Prostate gland (tissue), 2 donors: ENCODE measurements at regions not wholly inside any gene's neighbourhood (a gene's known extent, or its start where the extent isn't known, plus 50 kb on each side); places are given as distances from the start of the nearest gene placed in this dataset.

Experiments
- DNase-seq: peaks from one replicate; pipeline ENCODE4 v3.0.0-alpha.2; 2019; ENCODE audit warnings: low spot score
- H3K27ac ChIP-seq, 2 donors: fragments of 200-600 bp; sonication (generic); 2 replicates each; pipeline ENCODE4 v1.5.1; 2017 to 2019
- H3K27me3 ChIP-seq: fragments of 200-600 bp; sonication (generic); replicated peaks from 2 replicates; pipeline ENCODE4 v1.5.1; 2019; ENCODE audit not compliant: insufficient read depth
- H3K36me3 ChIP-seq, 2 donors: fragments of 200-600 bp; sonication (generic); 1 replicate in 1 of 2; 2 replicates in 1 of 2; pipeline versions ENCODE4 v1.5.1 to v1.8.1; 2017 to 2019
- H3K4me1 ChIP-seq: fragments of 200-600 bp; sonication (generic); replicated peaks from 2 replicates; pipeline ENCODE4 v1.5.1; 2019
- H3K4me3 ChIP-seq, 2 donors: fragments of 200-600 bp; sonication (generic); 2 replicates each; pipeline ENCODE4 v1.5.1; 2017 to 2019
- H3K9me3 ChIP-seq: fragments of 200-600 bp; sonication (generic); 2 replicates; pipeline ENCODE4 v1.5.1; 2017
- POLR2A ChIP-seq: fragments of 450-650 bp; IDR thresholded peaks from one replicate; pipeline ENCODE4 v1.6.1; 2016; ENCODE audit warnings: antibody characterized with exemption, mild to moderate bottlenecking
- POLR2AphosphoS5 ChIP-seq: sonication (generic); formaldehyde crosslinking; IDR thresholded peaks from one replicate; pipeline ENCODE4 v1.6.1; 2017; ENCODE audit warnings: antibody characterized with exemption
- WGBS: methylation state at CpG from one replicate; pipeline ENCODE4 v1.1.5; 2018; 5-methylcytosine and 5-hydroxymethylcytosine counted together
- intact Hi-C: fragments of 100-400 bp; cut with DNase I; formaldehyde crosslinking; loops from one replicate; pipeline ENCODE4 v1.14.2; 2022
- TF ChIP-seq, protein P1 (sequence below), 4 experiments: fragments of 200-600 bp in 2 of 4; fragments of 450-650 bp in 2 of 4; sonication (generic) in 2 of 4; IDR thresholded peaks; 1 replicate in 3 of 4; 2 replicates in 1 of 4; pipeline ENCODE4 v1.5.1; 2016 to 2019; ENCODE audit warnings: antibody characterized with exemption in 4 of 4, mild to moderate bottlenecking in 2 of 4, moderate library complexity in 2 of 4

DNA sequence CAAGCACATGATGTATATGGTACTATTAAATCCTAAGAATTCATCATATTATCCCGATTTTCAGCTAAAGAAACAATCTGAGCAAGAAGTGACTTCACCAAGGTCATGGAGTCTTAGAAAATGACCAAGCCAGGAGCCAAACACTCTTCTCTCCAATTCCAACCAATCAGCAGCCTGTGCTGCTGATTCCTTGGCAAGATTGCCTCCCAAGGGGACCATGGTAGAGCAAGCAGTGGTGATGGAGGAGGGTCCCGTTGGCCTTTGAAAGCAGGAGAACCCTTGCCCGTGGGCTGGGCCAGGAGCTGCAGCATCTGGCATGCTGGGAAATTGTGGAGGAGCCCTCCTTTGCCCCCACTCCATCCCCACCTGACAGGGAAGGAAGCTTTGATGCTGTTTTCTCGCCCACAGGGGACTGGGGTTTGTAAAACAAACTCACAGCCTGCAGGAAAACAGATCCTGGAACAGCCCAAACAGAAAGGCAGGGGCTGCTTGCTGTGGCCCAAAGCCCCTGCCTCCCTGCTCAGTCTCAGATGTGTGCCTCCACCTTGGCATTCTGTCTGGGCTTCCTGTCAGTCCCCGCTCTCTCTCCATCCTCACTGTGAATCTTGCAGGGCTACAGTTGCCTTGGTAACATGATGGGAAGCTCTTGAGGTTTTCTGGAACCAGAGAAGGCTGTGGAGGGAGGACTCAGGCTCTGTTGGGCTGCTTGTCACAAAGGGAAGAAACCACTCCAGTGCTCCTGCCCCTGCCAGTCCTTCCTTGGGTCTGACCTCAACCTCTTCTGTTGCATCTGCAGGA lies 70.8 kb upstream of the HSPA9 start:
- WGBS, result 84% methylated on average over 5 of the region's 5 CpGs
- Histone ChIP-seq H3K27ac (no peak overlapping the region), H3K9me3 (no peaks in the 10 kb centered on the region), H3K36me3 (no peaks in the 10 kb centered on the region), H3K4me3 (no peak overlapping the region), H3K27me3 (no peaks in the 10 kb centered on the region), H3K4me1 (no peaks in the 10 kb centered on the region)
- intact Hi-C loops, result loop anchor here (10.0 kb wide), 1 partner anchor 619 kb away; no protein-coding TSS in a partner anchor
- DNase-seq, result no peak
- TF ChIP-seq POLR2A, result no peak
- no peak for TF ChIP-seq POLR2AphosphoS5
- TF ChIP-seq, protein P1, sequence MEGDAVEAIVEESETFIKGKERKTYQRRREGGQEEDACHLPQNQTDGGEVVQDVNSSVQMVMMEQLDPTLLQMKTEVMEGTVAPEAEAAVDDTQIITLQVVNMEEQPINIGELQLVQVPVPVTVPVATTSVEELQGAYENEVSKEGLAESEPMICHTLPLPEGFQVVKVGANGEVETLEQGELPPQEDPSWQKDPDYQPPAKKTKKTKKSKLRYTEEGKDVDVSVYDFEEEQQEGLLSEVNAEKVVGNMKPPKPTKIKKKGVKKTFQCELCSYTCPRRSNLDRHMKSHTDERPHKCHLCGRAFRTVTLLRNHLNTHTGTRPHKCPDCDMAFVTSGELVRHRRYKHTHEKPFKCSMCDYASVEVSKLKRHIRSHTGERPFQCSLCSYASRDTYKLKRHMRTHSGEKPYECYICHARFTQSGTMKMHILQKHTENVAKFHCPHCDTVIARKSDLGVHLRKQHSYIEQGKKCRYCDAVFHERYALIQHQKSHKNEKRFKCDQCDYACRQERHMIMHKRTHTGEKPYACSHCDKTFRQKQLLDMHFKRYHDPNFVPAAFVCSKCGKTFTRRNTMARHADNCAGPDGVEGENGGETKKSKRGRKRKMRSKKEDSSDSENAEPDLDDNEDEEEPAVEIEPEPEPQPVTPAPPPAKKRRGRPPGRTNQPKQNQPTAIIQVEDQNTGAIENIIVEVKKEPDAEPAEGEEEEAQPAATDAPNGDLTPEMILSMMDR (IDR thresholded peaks at IDR 0.05), result no peak

DNA sequence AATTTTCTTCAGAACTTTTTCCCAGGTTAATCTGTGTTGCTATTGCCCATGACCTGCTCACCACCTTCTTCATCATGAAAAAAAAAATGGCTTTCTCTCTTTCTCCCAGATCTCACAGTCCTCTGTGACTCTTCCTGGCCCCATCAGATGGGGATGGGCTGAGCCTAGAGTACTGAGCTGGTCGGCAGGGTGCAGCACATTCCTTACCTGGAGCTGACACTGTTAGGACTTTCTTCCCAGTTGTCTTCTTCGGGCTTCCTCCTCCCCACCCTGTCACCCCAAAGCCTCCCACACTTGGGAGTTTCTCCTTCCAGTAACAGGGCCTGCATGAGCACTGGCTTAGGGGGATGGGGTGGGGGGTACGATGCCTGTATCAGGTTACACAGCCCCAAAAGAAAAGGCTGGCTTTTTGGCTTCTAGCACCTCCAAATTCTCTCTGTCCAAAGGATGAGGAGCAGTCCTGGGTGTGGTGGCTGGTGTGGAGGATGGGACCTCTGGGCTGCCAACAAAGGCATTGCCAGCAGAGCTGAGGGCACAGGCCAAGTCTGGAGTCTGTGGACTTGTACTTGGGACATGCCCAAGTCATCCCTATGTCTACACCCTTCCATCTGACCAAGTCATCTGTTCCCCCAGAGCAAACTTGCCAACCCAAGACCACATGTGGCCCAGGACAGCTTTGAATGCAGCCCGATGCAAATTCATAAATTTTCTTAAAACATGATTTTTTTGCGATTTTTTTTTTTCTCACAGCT lies 68.0 kb upstream of the HSPA9 start:
- intact Hi-C loops, result loop anchor here (10.0 kb wide), 1 partner anchor 622 kb away; no protein-coding TSS in a partner anchor
- H3K36me3 ChIP-seq, result no peaks in the 10 kb centered on the region
- no peaks in the 10 kb centered on the region for H3K9me3 ChIP-seq
- H3K4me1 ChIP-seq, result no peaks in the 10 kb centered on the region
- H3K27me3 ChIP-seq, result no peaks in the 10 kb centered on the region
- WGBS, result 69% methylated on average over 5 of the region's 5 CpGs
- H3K4me3 ChIP-seq, result no peak overlapping the region
- H3K27ac ChIP-seq, result no peak overlapping the region
- TF ChIP-seq POLR2AphosphoS5, result no peak
- TF ChIP-seq, protein P1 (IDR thresholded peaks at IDR 0.05), result no peak
- TF ChIP-seq POLR2A, result no peak
- DNase-seq, result no peak

DNA sequence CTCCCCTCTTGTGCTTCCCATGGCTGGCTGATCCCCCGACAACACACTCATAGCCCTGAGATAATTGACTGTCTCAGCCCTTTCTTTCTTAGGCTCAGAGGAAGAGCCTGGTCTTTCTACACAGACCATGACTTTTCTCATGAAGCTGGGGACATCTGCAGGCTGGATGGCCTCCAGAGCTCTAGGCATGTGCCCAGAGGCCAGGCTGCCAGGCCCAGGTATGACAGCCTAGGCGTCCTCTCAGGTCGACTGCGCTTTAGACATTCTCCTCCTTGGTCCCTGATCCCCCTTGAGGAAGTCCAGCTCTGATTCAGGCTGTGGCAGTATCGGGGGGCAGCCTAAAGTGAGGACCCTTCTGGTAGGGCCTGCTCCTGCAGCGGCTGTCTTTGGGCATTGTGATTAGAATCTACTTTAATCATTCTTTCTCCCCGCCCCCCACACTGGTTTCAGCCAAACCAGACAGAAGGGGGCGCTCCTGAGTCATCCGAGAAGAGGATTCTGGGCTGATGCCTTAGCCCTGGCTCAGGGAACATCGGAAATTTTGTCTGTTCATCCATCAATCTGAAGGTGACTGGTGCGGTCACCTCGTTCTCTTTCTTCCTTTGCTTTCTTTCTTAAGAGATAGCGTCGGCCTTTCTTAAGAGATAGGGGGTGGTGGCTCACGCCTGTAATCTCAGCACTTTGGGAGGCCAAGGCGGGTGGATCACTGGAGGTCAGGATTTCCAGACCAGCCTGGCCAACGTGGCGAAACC lies 66.5 kb upstream of the HSPA9 start:
- peak; percentile 52 for DNase-seq
- intact Hi-C loops, result loop anchor here (10.0 kb wide), 1 partner anchor 623 kb away; no protein-coding TSS in a partner anchor

DNA sequence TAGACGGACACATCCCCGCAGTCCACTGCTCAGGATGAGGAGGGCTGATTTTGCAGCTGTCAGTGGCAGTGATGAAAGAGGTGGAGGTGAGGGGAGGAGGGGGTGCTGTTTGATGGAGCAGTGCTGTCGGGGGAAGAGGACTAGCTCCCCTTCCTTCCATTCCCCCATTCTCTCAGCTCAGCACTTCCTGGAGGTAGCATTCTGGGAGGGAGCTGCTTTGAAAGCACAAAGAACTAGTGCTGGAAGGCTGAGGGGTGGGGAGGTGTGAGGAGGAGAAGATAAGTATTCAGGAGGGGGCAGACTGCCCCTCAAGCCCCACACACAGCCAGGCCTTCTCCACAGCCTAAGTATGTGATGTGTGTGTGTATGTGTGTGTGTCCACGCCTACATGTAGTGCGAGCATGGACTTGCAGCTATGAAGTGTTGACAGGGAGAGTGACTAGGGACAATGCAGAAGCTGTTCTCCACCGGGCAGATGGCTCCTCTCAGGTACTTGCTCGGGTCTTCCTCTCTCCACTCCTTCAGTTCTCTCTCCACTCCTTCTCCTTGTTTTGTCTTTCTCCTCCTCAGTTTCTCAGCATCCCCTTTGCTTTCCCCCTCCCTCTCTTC lies 65.5 kb upstream of the HSPA9 start:
- TF ChIP-seq POLR2AphosphoS5, result no peak
- Histone ChIP-seq H3K27ac (no peak overlapping the region), H3K36me3 (no peaks in the 10 kb centered on the region), H3K4me1 (no peaks in the 10 kb centered on the region), H3K9me3 (no peaks in the 10 kb centered on the region), H3K27me3 (no peaks in the 10 kb centered on the region), H3K4me3 (no peak overlapping the region)
- 61% methylated on average over 7 of the region's 7 CpGs for WGBS
- intact Hi-C loops, result loop anchor here (10.0 kb wide), 1 partner anchor 624 kb away; no protein-coding TSS in a partner anchor
- DNase-seq, result no peak

More for the DNA sequence above, 66.5 kb upstream of the HSPA9 start:
- H3K9me3 ChIP-seq, result no peaks in the 10 kb centered on the region
- H3K4me3 ChIP-seq, result no peak overlapping the region
- no peak overlapping the region for H3K27ac ChIP-seq
- no peaks in the 10 kb centered on the region for H3K36me3 ChIP-seq
- H3K27me3 ChIP-seq, result no peaks in the 10 kb centered on the region
- TF ChIP-seq POLR2A (no peak), POLR2AphosphoS5 (peak; percentile 39)
- TF ChIP-seq, protein P1 (IDR thresholded peaks at IDR 0.05), result peak; percentile 42 to 74 (median 62)
- no peaks in the 10 kb centered on the region for H3K4me1 ChIP-seq
- 70% methylated on average over 18 of the region's 18 CpGs for WGBS
